Brain microvascular endothelial cell (primary cell): ENCODE measurements at regions not wholly inside any gene's neighbourhood (a gene's known extent, or its start where the extent isn't known, plus 50 kb on each side); places are given as distances from the start of the nearest gene placed in this dataset.
A peak's percentile ranks its signal among the peaks of the same experiment; 100 is the strongest.

Experiments used
- DNase-seq: peaks from one replicate; pipeline ENCODE4 v3.0.0-alpha.2; 2020
- H3K27ac ChIP-seq: fragments of 250-450 bp; sonication (Bioruptor Pico); 2 replicates; pipeline ENCODE4 v1.5.1; 2020; ENCODE audit warnings: mild to moderate bottlenecking, moderate library complexity
- H3K27me3 ChIP-seq: fragments of 250-450 bp; sonication (Bioruptor Pico); replicated peaks from 2 replicates; pipeline ENCODE4 v1.5.1; 2020; ENCODE audit warnings: mild to moderate bottlenecking
- H3K36me3 ChIP-seq: fragments of 250-450 bp; sonication (Bioruptor Pico); replicated peaks from 2 replicates; pipeline ENCODE4 v1.5.1; 2020; ENCODE audit warnings: mild to moderate bottlenecking
- H3K4me3 ChIP-seq: 2 replicates; pipeline ENCODE4 v1.5.1; 2011; ENCODE audit warnings: low read depth, mild to moderate bottlenecking, control low read depth, low read length, moderate library complexity
- CTCF ChIP-seq: IDR thresholded peaks from 2 replicates; pipeline ENCODE4 v1.5.1; 2011; ENCODE audit warnings: low read depth, mild to moderate bottlenecking, moderate library complexity, low read length, control low read depth, inconsistent platforms; ENCODE audit errors: missing control alignments
- in situ Hi-C: cut with HindIII; loops from 2 replicates; pipeline ENCODE4 v1.10.0; 2017; ENCODE audit warnings: low sequenced_read_pairs, low pct_ligation_motif_present

- Histone ChIP-seq H3K4me3 (no peak overlapping the region), H3K27me3 (no peaks in the 10 kb centered on the region), H3K36me3 (no peaks in the 10 kb centered on the region), H3K27ac (no peak overlapping the region)
- no peak for DNase-seq
- no peak for TF ChIP-seq CTCF
- in situ Hi-C loops = no loop called here
Observed at GRCh38 chr10:10941127-10941730, 76.4 kb upstream of the CELF2 start.

GRCh38 chr10:10942441-10942840 lies 75.2 kb upstream of the CELF2 start:
- Histone ChIP-seq H3K4me3 (no peak overlapping the region), H3K36me3 (no peaks in the 10 kb centered on the region), H3K27me3 (no peaks in the 10 kb centered on the region), H3K27ac (no peak overlapping the region)
- DNase-seq = peak; percentile 9
- in situ Hi-C loops = no loop called here
- TF ChIP-seq CTCF = no peak

- Histone ChIP-seq H3K27ac (no peak overlapping the region), H3K36me3 (no peaks in the 10 kb centered on the region), H3K4me3 (no peak overlapping the region), H3K27me3 (no peaks in the 10 kb centered on the region)
- in situ Hi-C loops = no loop called here
- DNase-seq = no peak
- no peak for TF ChIP-seq CTCF
Observed at GRCh38 chr10:10946081-10946480, 71.6 kb upstream of the CELF2 start.

GRCh38 chr10:10946801-10947200 lies 70.9 kb upstream of the CELF2 start:
- Histone ChIP-seq H3K27me3 (no peaks in the 10 kb centered on the region), H3K36me3 (no peaks in the 10 kb centered on the region), H3K4me3 (no peak overlapping the region), H3K27ac (no peak overlapping the region)
- no peak for DNase-seq
- TF ChIP-seq CTCF = no peak
- in situ Hi-C loops = no loop called here

- Histone ChIP-seq H3K27me3 (no peaks in the 10 kb centered on the region), H3K36me3 (no peaks in the 10 kb centered on the region), H3K4me3 (no peak overlapping the region), H3K27ac (no peak overlapping the region)
- no peak for TF ChIP-seq CTCF
- DNase-seq = no peak
- in situ Hi-C loops = no loop called here
Observed at GRCh38 chr10:10951675-10952074, 66.0 kb upstream of the CELF2 start.

GRCh38 chr10:10952800-10953199 lies 64.9 kb upstream of the CELF2 start:
- in situ Hi-C loops = no loop called here
- no peaks in the 10 kb centered on the region for H3K27me3 ChIP-seq
- TF ChIP-seq CTCF = no peak

More at GRCh38 chr10:10952800-10953199, 64.9 kb upstream of the CELF2 start:
- no peak overlapping the region for H3K27ac ChIP-seq
- H3K4me3 ChIP-seq = no peak overlapping the region
- DNase-seq = no peak
- H3K36me3 ChIP-seq = no peaks in the 10 kb centered on the region
